ENCODE measurements at regions not wholly inside any gene's neighbourhood (a gene's known extent, or its start where the extent isn't known, plus 50 kb on each side); places are given as distances from the start of the nearest gene placed in this dataset.
A peak's percentile ranks its signal among the peaks of the same experiment; 100 is the strongest.

DNA sequence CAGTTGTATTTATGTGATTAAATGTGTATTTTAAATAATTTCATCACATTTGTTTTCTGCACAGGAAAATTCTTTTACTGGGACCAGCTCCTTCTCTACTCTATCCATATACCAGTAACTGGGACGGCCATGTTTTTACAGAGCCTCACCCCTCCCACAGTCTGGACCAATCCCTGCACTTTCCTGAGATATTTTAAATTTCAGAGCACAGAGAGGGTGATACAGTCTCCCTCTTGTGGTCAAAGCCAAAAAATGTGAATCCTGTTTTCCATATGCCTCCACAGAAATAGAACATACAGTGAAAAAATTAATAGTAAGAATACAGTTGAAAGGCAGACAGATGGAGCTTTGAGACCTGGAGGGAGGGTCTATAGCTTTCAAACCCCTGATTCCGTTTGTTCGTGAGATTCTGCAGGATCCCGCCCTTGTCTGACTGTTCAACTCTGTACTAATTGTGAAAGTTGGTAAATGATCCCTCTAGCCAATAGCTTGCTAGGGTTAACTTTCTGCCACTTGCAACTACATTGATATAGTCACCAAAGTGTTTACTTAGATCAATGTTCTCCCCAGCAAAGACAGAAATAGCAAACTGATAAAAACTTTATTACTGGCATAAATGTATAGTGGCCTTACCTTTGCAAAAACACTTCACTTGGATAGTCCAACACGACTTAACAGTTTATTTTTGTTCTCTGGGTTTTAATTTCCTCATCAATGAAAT is 172.2 kb downstream of the PPARGC1A start:
- no peak for DNase-seq (ENCODE audit: extremely low spot score)
- no peak overlapping the region for H3K4me3 ChIP-seq
- H3K36me3 ChIP-seq = no peaks in the 10 kb centered on the region
- 80% methylated on average over 5 of the region's 5 CpGs for WGBS
- no peaks in the 10 kb centered on the region for H3K4me1 ChIP-seq
- H3K27me3 ChIP-seq = no peaks in the 10 kb centered on the region
- no peak for TF ChIP-seq POLR2AphosphoS5 (IDR thresholded peaks at IDR 0.05)
- TF ChIP-seq CTCF (IDR thresholded peaks at IDR 0.05) = peak in 2 of 3 experiments; percentile 25 to 44
- TF ChIP-seq POLR2A (IDR thresholded peaks at IDR 0.05; ENCODE audit: low read depth) = no peak
- H3K27ac ChIP-seq (replicated peaks in 1 of 4) = no peak overlapping the region
- H3K9me3 ChIP-seq = no peaks in the 10 kb centered on the region
- intact Hi-C loops (cut with DNase I) = no loop called here

DNA sequence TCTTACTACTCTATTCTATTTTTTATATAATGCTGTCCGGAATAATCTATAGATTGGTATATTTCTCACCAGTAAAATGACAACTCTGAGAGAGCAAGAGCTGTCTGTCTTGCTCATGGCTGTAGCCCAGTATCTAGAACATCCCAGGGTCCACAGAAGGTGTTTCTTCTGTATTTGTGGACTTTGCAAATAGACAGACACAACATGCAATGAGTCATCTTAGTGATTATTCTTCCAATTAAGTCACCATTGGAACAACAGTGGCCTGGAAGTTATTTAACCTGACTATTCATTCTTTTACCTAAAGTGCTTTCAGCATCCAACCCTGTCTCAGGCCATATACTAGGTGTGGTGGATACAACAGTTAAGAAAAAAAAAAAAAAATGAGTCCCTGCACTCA is 179.5 kb downstream of the PPARGC1A start:
- Histone ChIP-seq H3K27ac (replicated peaks in 1 of 4) (no peak overlapping the region), H3K9me3 (no peaks in the 10 kb centered on the region), H3K4me1 (peaks cover 0 to 15% (median 10%) of the 10 kb centered on the region in 4 donors), H3K36me3 (no peaks in the 10 kb centered on the region), H3K4me3 (no peak overlapping the region), H3K27me3 (no peaks in the 10 kb centered on the region)
- 88% methylated on average over 1 of the region's 1 CpG for WGBS
- TF ChIP-seq POLR2A (IDR thresholded peaks at IDR 0.05; ENCODE audit: low read depth) = no peak
- TF ChIP-seq POLR2AphosphoS5 (IDR thresholded peaks at IDR 0.05) = no peak
- TF ChIP-seq EP300 (IDR thresholded peaks at IDR 0.05) = no peak
- no peak for TF ChIP-seq CTCF (IDR thresholded peaks at IDR 0.05)
- DNase-seq (ENCODE audit: extremely low spot score) = no peak
- intact Hi-C loops (cut with DNase I) = no loop called here

- TF ChIP-seq POLR2A (IDR thresholded peaks at IDR 0.05; ENCODE audit: low read depth) (no peak), EP300 (IDR thresholded peaks at IDR 0.05) (no peak), CTCF (IDR thresholded peaks at IDR 0.05) (no peak)
- Histone ChIP-seq H3K36me3 (no peaks in the 10 kb centered on the region), H3K9me3 (no peaks in the 10 kb centered on the region), H3K4me3 (no peak overlapping the region), H3K27me3 (no peaks in the 10 kb centered on the region), H3K4me1 (peaks cover 0 to 15% (median 10%) of the 10 kb centered on the region in 4 donors), H3K27ac (replicated peaks in 1 of 4) (no peak overlapping the region)
- 94% methylated on average over 2 of the region's 2 CpGs for WGBS
- no peak for DNase-seq (ENCODE audit: extremely low spot score)
- intact Hi-C loops (cut with DNase I) = no loop called here
Measured at GRCh38 chr4:23707652-23708026, 182.2 kb downstream of the PPARGC1A start.

DNA sequence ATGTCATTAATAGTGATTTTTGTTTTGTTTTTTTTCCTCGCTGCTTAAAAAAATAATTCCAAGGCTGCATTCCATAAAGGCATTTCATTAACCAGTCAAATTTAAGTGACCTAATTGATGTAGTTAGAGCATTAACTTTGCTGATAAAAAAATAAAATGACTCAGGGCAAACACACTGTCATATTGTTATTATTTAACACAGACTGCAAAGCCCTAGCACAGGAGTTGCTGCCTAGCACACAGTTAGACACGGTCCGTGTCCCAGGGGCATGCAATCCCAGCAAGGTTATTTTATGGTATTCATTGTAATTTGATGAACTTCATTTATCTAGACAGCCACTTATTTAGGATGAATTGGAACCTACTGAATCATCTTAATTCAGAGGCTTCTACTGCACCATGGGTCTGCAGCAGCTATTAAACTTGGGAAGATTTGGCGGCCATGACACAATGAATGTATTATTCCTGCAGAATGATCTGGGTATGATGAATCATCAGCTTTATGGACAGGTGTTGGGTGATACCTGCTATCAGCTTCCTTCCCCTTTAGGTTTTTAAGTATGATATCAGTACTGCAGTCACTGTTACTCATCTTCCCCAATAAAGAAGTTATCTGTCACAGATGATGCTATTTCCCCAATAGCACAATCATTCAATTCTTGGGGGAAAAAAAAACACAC is 182.7 kb downstream of the PPARGC1A start:
- no peaks in the 10 kb centered on the region for H3K36me3 ChIP-seq
- no peak for TF ChIP-seq CTCF (IDR thresholded peaks at IDR 0.05)
- peaks cover 0 to 15% (median 10%) of the 10 kb centered on the region in 4 donors for H3K4me1 ChIP-seq
- 77% methylated on average over 4 of the region's 4 CpGs for WGBS
- no peak overlapping the region for H3K27ac ChIP-seq (replicated peaks in 1 of 4)
- intact Hi-C loops (cut with DNase I) = no loop called here
- H3K9me3 ChIP-seq = no peaks in the 10 kb centered on the region
- no peaks in the 10 kb centered on the region for H3K27me3 ChIP-seq
- no peak for DNase-seq (ENCODE audit: extremely low spot score)
- no peak overlapping the region for H3K4me3 ChIP-seq

DNA sequence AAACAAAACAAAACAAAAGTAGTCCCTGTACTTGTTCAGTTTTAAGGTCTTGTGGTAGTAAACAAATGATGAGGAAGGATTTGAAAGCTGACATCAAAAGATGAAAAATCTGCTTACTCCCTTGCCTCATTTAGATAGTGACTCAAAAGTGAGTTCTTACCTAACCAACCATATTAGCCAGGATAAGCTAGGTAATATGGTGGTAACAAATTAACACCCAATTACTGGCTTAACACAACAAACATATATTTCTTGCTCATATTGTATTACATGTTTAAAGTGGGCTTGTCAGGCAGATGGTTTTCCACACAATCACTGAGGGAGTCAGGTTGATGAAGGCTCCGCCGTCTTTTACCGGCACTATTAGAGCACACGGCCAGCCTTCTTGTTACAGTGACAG is 189.7 kb downstream of the PPARGC1A start:
- H3K27ac ChIP-seq (replicated peaks in 1 of 4) = no peak overlapping the region
- H3K4me1 ChIP-seq = no peaks in the 10 kb centered on the region
- no peaks in the 10 kb centered on the region for H3K9me3 ChIP-seq
- H3K27me3 ChIP-seq = no peaks in the 10 kb centered on the region
- TF ChIP-seq CTCF (IDR thresholded peaks at IDR 0.05) (no peak), POLR2A (IDR thresholded peaks at IDR 0.05; ENCODE audit: low read depth) (no peak), POLR2AphosphoS5 (IDR thresholded peaks at IDR 0.05) (no peak), EP300 (IDR thresholded peaks at IDR 0.05) (no peak)
- no peak overlapping the region for H3K4me3 ChIP-seq
- 98% methylated on average over 4 of the region's 4 CpGs for WGBS
- DNase-seq (ENCODE audit: extremely low spot score) = no peak
- intact Hi-C loops (cut with DNase I) = no loop called here
- no peaks in the 10 kb centered on the region for H3K36me3 ChIP-seq

All from esophagus muscularis mucosa (tissue), 4 donors.